SK-N-SH (cell line): ENCODE measurements at regions not wholly inside any gene's neighbourhood (a gene's known extent, or its start where the extent isn't known, plus 50 kb on each side); places are given as distances from the start of the nearest gene placed in this dataset.

Experiments
- CTCF ChIP-seq: fragments of 200-600 bp; sonication (generic); IDR thresholded peaks from 2 replicates; pipeline ENCODE4 v1.6.1; 2017; ENCODE audit warnings: antibody characterized with exemption, mild to moderate bottlenecking, moderate library complexity
- EP300 ChIP-seq, 2 experiments: IDR thresholded peaks; 2 replicates each; pipeline versions ENCODE4 v1.4.0 to v1.6.1; 2012; ENCODE audit warnings: borderline replicate concordance in 1 of 2, low read depth in 1 of 2, low read length in 1 of 2
- GABPA ChIP-seq: IDR thresholded peaks from 2 replicates; pipeline ENCODE4 v1.4.0; 2012; ENCODE audit warnings: low read depth, mild to moderate bottlenecking
- GATA2 ChIP-seq: sonication (generic); formaldehyde crosslinking; IDR thresholded peaks from 2 replicates; pipeline ENCODE4 v1.5.0; 2020; ENCODE audit warnings: mild to moderate bottlenecking, missing genetic modification reagents
- IRF3 ChIP-seq: fragments of 150-350 bp; IDR thresholded peaks from 2 replicates; pipeline ENCODE4 v1.6.1; 2016; ENCODE audit warnings: mild to moderate bottlenecking, low read depth, low read length
- JUND ChIP-seq: IDR thresholded peaks from 2 replicates; pipeline ENCODE4 v1.4.0; 2012
- MXI1 ChIP-seq: IDR thresholded peaks from 2 replicates; pipeline ENCODE4 v1.6.1; 2012; ENCODE audit warnings: mild to moderate bottlenecking, low read depth, low read length, improper control_type of control experiment
- POLR2AphosphoS5 ChIP-seq: IDR thresholded peaks from 2 replicates; pipeline ENCODE4 v1.6.1; 2012; ENCODE audit warnings: low read depth, low read length
- RAD21 ChIP-seq: IDR thresholded peaks from 2 replicates; pipeline ENCODE4 v1.6.1; 2012; ENCODE audit warnings: mild to moderate bottlenecking, low read length
- RCOR1 ChIP-seq: fragments of 150-350 bp; IDR thresholded peaks from 2 replicates; pipeline ENCODE4 v1.6.1; 2017; ENCODE audit warnings: antibody characterized with exemption, low read length
- TAF1 ChIP-seq: IDR thresholded peaks from 2 replicates; pipeline ENCODE4 v1.6.1; 2012; ENCODE audit warnings: low read depth, mild to moderate bottlenecking, low read length, moderate library complexity, borderline replicate concordance
- USF1 ChIP-seq: IDR thresholded peaks from 2 replicates; pipeline ENCODE4 v1.4.0; 2012; ENCODE audit warnings: low read depth, borderline replicate concordance
- USF2 ChIP-seq: fragments of 150-350 bp; IDR thresholded peaks from 2 replicates; pipeline ENCODE4 v1.6.1; 2017; ENCODE audit warnings: antibody characterized with exemption, low read length, low read depth, borderline replicate concordance
- YY1 ChIP-seq: IDR thresholded peaks from 2 replicates; pipeline ENCODE4 v1.4.0; 2012; ENCODE audit warnings: low read depth, mild to moderate bottlenecking

DNA sequence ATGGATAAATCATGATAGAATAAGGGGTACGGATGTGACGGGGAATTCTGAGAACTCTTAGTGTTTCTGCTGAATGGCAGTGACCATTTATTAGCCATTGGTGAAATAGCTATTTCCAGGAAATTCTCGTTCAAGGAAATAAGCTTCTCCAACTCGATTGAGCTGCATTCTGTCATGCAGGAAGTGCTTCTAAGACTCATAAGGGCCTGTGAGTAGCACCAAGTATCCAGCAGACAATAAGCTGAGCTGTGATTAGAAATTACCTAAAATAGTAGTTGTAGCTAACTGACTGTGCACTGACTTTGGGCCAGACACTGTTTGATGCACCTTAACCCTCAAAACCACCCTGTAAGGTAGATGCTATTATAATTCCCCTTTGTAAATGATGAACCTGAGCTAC is 107.8 kb upstream of the IRX5 start:
- TF ChIP-seq YY1: no peak
- no peak for TF ChIP-seq IRF3
- TF ChIP-seq TAF1: no peak
- no peak for TF ChIP-seq POLR2AphosphoS5
- no peak for TF ChIP-seq CTCF
- TF ChIP-seq GATA2 (CRISPR knock-in tag): no peak
- no peak for TF ChIP-seq GABPA
- TF ChIP-seq USF2: no peak
- no peak for TF ChIP-seq EP300 (IDR thresholded peaks at IDR 0.05; ENCODE audit: borderline replicate concordance in 1 of 2, low read depth in 1 of 2, low read length in 1 of 2)
- no peak for TF ChIP-seq JUND
- TF ChIP-seq MXI1: no peak
- no peak for TF ChIP-seq RAD21
- TF ChIP-seq USF1: no peak
- TF ChIP-seq RCOR1: no peak
